Activated CD4-positive, alpha-beta T cell treated with anti-CD3 and anti-CD28 coated beads, Interleukin-2, amount 50 U/mL, for 4 hours (primary cell): ENCODE measurements at regions not wholly inside any gene's neighbourhood (a gene's known extent, or its start where the extent isn't known, plus 50 kb on each side); places are given as distances from the start of the nearest gene placed in this dataset.
"Not testable (repeated sequence)": the region's sequence is repeated elsewhere in the genome, so short reads cannot be mapped to it uniquely, and the experiment has no call there.

Experiments
- DNase-seq, 2 experiments: peaks; one replicate each; pipeline ENCODE4 v3.0.0-alpha.2; 2020

GRCh38 chr14:97155320-97155719 is 358.1 kb downstream of the VRK1 start:
- DNase-seq, result no peak

GRCh38 chr14:97155814-97156213 is 358.6 kb downstream of the VRK1 start:
- DNase-seq, result no peak

- DNase-seq, result no peak
These were observed 359.5 kb downstream of the VRK1 start for GRCh38 chr14:97156705-97157104.

DNA sequence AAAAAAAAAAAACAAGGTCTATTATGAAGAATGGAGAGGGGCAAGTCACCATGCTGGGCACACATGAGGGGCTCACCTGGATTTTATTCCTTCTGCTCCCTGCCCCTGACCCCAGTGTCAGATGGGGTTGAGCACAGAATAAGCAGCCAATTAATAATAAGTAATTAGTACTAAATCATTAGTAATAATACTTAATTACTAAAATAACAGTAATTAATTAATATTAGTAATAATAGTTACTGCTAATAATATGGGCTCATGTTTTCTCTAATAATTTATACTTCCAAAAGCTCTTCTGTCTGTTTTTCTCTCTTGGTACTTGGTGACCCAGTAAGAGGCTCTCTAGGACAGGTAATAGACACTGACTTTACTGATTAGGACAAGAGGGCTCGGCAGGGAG is 360.9 kb downstream of the VRK1 start:
- DNase-seq, result no peak

DNA sequence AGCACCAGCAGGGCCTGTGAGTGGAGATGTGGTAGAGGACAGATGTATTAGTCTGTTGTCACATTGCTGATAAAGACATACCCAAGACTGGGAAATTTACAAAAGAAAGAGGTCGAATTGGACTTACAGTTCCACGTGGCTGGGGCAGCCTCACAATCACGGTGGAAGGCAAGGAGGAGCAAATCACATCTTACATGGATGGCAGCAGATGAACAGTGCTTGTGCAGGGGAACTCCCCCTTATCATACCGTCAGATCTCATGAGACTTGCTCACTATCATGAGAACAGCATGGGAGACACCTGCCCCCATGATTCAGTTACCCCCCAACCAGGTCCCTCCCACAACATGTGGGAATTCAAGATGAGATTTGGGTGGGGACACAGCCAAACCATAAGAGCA is 361.9 kb downstream of the VRK1 start:
- no peak for DNase-seq

DNA sequence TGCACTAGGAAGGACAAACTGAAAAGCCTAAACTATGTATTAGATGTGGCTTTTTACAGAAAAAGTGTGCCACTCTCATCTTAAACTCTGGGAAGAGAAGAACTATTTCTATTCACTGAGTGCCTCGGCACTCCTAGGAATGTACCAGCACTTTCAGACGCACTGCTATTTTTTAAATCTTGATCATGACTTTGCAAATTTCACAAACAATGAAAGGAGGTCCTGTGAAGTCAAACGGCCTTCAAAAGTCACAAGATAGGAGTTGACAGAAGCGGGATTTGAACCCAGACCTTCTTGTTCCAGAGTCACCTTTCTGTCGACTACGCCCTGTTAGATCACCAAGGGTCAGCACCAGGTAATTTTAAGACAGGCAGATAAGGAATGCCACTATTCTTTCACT is 365.4 kb downstream of the VRK1 start:
- DNase-seq, result no peak

DNA sequence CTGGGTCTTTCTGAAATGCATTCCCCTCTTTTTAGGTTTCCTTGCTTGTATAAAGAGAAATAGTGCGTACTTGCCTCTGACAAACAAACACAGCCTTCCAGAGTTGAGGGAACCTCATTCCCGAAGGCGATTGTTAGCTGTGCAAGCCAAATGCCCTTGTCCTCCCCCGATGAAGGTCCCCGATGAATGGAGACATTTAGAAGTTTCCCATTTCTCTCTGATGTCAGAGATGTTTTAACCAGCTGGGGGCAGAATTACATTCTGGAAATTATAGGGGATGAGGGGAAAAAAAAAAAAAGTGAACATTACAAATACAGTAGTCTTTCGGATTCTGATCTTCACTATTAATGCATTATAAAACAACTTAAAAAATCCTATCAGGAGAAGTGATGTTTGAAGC is 366.8 kb downstream of the VRK1 start:
- DNase-seq, result no peak

GRCh38 chr14:97166497-97166896 is 369.3 kb downstream of the VRK1 start:
- DNase-seq, result no peak

- not testable (repeated sequence) for DNase-seq
These were observed 370.4 kb downstream of the VRK1 start for GRCh38 chr14:97167577-97167976.

DNA sequence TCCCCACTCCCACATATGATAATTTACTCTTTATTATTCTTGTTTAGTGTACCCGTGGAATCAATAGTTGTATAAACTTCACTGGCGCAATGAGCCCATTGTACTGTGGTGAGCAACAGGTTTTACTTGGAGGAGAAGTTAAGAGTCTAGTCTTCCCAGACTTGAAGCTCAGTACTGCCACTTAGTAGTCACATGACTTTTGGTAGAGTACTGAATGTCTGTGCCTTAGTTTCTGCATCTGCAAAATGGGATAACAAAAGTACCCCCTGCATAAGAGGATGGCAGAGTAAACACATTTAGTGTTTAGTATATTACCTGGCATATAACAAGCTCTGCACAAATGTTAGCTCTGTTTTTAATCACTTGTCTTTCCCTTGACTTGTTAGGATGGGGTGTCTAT is 375.5 kb downstream of the VRK1 start:
- DNase-seq, result no peak

- DNase-seq, result peak in 1 of 2 experiments; percentile 19
These were observed 379.8 kb downstream of the VRK1 start for GRCh38 chr14:97177016-97177415.

- no peak for DNase-seq
These were observed 380.5 kb downstream of the VRK1 start for GRCh38 chr14:97177635-97178034.

DNA sequence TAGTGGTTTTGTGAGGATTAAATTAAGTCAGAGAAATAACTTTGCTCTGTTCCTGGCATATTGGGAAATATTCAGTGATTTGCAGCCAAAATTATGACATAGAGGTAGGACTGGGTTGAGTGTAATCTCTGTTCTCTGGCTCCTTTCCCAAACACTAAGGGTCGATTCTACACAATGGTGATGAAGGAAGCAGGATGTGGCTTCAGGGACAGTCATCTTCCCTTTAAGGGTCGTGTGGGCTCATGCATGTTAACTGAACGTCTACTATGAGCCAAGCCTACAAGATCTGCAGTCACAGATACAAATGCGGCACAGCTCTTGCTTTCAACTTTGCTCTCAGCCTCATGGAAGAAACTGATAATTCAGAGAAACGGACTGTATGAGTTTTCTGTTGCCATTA is 381.6 kb downstream of the VRK1 start:
- DNase-seq, result no peak

GRCh38 chr14:97179573-97179972 is 382.4 kb downstream of the VRK1 start:
- DNase-seq, result no peak

- no peak for DNase-seq
These were observed 383.4 kb downstream of the VRK1 start for GRCh38 chr14:97180304-97181200.

DNA sequence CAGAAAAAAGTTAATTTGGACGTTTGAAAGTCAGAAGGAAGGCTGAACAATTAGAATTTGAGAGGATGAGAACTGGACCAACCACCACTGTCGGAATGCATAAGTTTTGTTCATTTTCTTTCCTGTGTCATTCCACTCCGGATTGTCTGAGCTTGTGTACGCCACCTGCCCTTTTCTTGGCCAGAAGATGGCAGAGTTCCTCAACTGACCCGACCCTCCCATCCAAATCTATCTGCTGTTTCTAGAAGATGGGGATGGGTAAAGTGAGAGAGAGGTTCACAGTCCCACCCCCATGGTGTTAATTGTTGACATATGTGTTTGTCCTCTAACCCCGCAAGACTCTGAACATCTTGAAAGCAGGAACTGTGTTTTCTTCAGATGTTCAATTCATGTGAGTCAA is 388.0 kb downstream of the VRK1 start:
- DNase-seq, result no peak

- DNase-seq, result no peak
These were observed 390.7 kb downstream of the VRK1 start for GRCh38 chr14:97187916-97188315.

DNA sequence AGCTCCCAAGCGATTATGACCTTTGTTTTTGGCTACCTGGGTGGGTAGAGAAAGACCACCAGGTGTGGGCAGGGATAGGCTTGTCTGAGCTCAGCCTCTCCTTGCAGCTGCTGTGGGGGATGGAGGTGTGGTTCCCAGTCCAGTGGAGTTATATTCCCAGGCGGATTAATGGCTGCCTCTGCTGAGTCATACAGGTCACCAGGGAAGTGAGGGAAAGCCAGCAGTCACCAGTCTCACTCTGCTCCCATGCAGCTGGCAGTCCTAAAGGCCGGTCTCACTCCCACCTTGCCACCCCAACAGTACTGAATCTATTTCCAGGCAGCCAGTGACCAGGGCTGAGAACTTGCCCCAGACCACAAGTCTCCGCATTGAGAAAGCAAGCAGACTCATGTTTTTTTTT is 399.2 kb downstream of the VRK1 start:
- DNase-seq, result no peak

GRCh38 chr14:97198813-97199212 is 401.6 kb downstream of the VRK1 start:
- DNase-seq, result no peak

DNA sequence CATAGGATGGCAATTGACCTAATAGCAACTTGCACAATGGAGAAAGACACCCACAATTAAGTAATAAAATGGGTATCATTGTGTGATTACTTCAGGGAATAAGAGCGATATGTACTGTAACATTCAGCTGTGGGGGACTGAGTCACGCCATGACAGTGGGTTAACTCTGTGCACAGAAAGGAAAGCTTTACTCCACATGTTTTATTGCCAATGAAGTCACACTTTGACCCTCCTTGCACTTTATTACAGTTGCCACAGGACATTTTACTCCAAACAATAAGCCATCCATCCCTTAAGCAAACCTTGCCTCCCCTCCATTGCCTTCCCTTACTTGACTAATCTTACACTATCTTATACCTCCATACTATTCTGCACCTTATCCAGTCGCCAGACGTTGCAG is 403.1 kb downstream of the VRK1 start:
- no peak for DNase-seq

- no peak for DNase-seq
These were observed 409.7 kb downstream of the VRK1 start for GRCh38 chr14:97206916-97207315.

- no peak for DNase-seq
These were observed 413.0 kb downstream of the VRK1 start for GRCh38 chr14:97210202-97210601.

GRCh38 chr14:97212399-97212798 is 415.2 kb downstream of the VRK1 start:
- no peak for DNase-seq

DNA sequence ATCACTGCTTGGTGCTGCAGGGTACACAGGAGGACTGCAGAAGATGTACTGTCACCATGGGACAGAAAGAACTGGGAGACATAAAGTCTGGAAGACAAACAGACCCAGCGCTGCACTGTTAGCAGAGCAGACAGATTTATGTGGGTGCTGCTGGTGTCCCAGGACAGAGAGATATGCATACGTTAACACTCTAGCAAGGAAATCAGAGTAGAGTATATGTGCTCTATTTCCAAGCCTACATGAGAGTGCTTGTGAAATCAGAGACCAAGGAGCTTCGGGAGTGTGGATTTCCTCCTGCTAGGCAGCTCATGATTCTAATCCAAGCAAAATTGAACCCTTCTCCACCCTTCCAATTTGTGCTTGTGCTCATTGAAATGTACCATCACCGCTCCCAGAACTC is 416.5 kb downstream of the VRK1 start:
- DNase-seq, result no peak
